ENCODE measurements at regions not wholly inside any gene's neighbourhood (a gene's known extent, or its start where the extent isn't known, plus 50 kb on each side); places are given as distances from the start of the nearest gene placed in this dataset.

- no peak for FAIRE-seq
- TF ChIP-seq POLR2A (IDR thresholded peaks at IDR 0.05; ENCODE audit: low read depth, low read length) = no peak
- DNase-seq (ENCODE audit: insufficient read length, low spot score) = no peak
Observed at GRCh38 chr15:77786956-77787355, 154.2 kb upstream of the LINGO1 start.

- no peak for DNase-seq (ENCODE audit: insufficient read length, low spot score)
- no peak for FAIRE-seq
- TF ChIP-seq POLR2A (IDR thresholded peaks at IDR 0.05; ENCODE audit: low read depth, low read length) = no peak
Observed at GRCh38 chr15:77786181-77786890, 153.6 kb upstream of the LINGO1 start.

GRCh38 chr15:77784361-77785292, 151.9 kb upstream of the LINGO1 start:
- FAIRE-seq (no peak), DNase-seq (ENCODE audit: insufficient read length, low spot score) (peak; percentile 69)
- TF ChIP-seq POLR2A (IDR thresholded peaks at IDR 0.05; ENCODE audit: low read depth, low read length) = no peak

GRCh38 chr15:77783636-77784035, 150.9 kb upstream of the LINGO1 start:
- FAIRE-seq (no peak), DNase-seq (ENCODE audit: insufficient read length, low spot score) (no peak)

GRCh38 chr15:77782691-77783090, 150.0 kb upstream of the LINGO1 start:
- TF ChIP-seq POLR2A (IDR thresholded peaks at IDR 0.05; ENCODE audit: low read depth, low read length) = no peak
- FAIRE-seq (no peak), DNase-seq (ENCODE audit: insufficient read length, low spot score) (no peak)

More at GRCh38 chr15:77783636-77784035, 150.9 kb upstream of the LINGO1 start:
- no peak for TF ChIP-seq POLR2A (IDR thresholded peaks at IDR 0.05; ENCODE audit: low read depth, low read length)

GRCh38 chr15:77781946-77782240, 149.2 kb upstream of the LINGO1 start:
- FAIRE-seq (no peak), DNase-seq (ENCODE audit: insufficient read length, low spot score) (no peak)
- TF ChIP-seq POLR2A (IDR thresholded peaks at IDR 0.05; ENCODE audit: low read depth, low read length) = no peak

GRCh38 chr15:77781151-77781945, 148.6 kb upstream of the LINGO1 start:
- DNase-seq (ENCODE audit: insufficient read length, low spot score) (no peak), FAIRE-seq (no peak)
- no peak for TF ChIP-seq POLR2A (IDR thresholded peaks at IDR 0.05; ENCODE audit: low read depth, low read length)

- FAIRE-seq = no peak
- TF ChIP-seq POLR2A (IDR thresholded peaks at IDR 0.05; ENCODE audit: low read depth, low read length) = no peak
- no peak for DNase-seq (ENCODE audit: insufficient read length, low spot score)
Observed at GRCh38 chr15:77778802-77779201, 146.1 kb upstream of the LINGO1 start.

- no peak for TF ChIP-seq POLR2A (IDR thresholded peaks at IDR 0.05; ENCODE audit: low read depth, low read length)
Observed at GRCh38 chr15:77775837-77776236, 143.1 kb upstream of the LINGO1 start.

GRCh38 chr15:77775373-77775772, 142.7 kb upstream of the LINGO1 start:
- FAIRE-seq (no peak), DNase-seq (ENCODE audit: insufficient read length, low spot score) (no peak)
- no peak for TF ChIP-seq POLR2A (IDR thresholded peaks at IDR 0.05; ENCODE audit: low read depth, low read length)

More at GRCh38 chr15:77775837-77776236, 143.1 kb upstream of the LINGO1 start:
- no peak for DNase-seq (ENCODE audit: insufficient read length, low spot score)
- no peak for FAIRE-seq

GRCh38 chr15:77774350-77774749, 141.6 kb upstream of the LINGO1 start:
- DNase-seq (ENCODE audit: insufficient read length, low spot score) (no peak), FAIRE-seq (no peak)
- no peak for TF ChIP-seq POLR2A (IDR thresholded peaks at IDR 0.05; ENCODE audit: low read depth, low read length)

GRCh38 chr15:77773903-77774302, 141.2 kb upstream of the LINGO1 start:
- no peak for DNase-seq (ENCODE audit: insufficient read length, low spot score)
- no peak for TF ChIP-seq POLR2A (IDR thresholded peaks at IDR 0.05; ENCODE audit: low read depth, low read length)
- no peak for FAIRE-seq

- TF ChIP-seq POLR2A (IDR thresholded peaks at IDR 0.05; ENCODE audit: low read depth, low read length) = no peak
- DNase-seq (ENCODE audit: insufficient read length, low spot score) (no peak), FAIRE-seq (no peak)
Observed at GRCh38 chr15:77772641-77773402, 140.1 kb upstream of the LINGO1 start.
